Testis (tissue), 2 donors: ENCODE measurements at regions not wholly inside any gene's neighbourhood (a gene's known extent, or its start where the extent isn't known, plus 50 kb on each side); places are given as distances from the start of the nearest gene placed in this dataset.
"Not testable (repeated sequence)": the region's sequence is repeated elsewhere in the genome, so short reads cannot be mapped to it uniquely, and the experiment has no call there.

Source experiments
- POLR2A ChIP-seq: fragments of 450-650 bp; IDR thresholded peaks from one replicate; pipeline ENCODE4 v1.6.1; 2017; ENCODE audit warnings: antibody characterized with exemption, mild to moderate bottlenecking, moderate library complexity
- TF ChIP-seq, protein P1 (sequence below), 3 experiments: fragments of 450-650 bp in 2 of 3; fragments of 200-600 bp in 1 of 3; sonication (generic) in 1 of 3; IDR thresholded peaks; one replicate each; pipeline ENCODE4 v1.5.1; 2016 to 2019; ENCODE audit warnings: antibody characterized with exemption in 3 of 3, mild to moderate bottlenecking in 2 of 3, moderate library complexity in 1 of 3

- not testable (repeated sequence) for TF ChIP-seq POLR2A
- TF ChIP-seq, protein P1, sequence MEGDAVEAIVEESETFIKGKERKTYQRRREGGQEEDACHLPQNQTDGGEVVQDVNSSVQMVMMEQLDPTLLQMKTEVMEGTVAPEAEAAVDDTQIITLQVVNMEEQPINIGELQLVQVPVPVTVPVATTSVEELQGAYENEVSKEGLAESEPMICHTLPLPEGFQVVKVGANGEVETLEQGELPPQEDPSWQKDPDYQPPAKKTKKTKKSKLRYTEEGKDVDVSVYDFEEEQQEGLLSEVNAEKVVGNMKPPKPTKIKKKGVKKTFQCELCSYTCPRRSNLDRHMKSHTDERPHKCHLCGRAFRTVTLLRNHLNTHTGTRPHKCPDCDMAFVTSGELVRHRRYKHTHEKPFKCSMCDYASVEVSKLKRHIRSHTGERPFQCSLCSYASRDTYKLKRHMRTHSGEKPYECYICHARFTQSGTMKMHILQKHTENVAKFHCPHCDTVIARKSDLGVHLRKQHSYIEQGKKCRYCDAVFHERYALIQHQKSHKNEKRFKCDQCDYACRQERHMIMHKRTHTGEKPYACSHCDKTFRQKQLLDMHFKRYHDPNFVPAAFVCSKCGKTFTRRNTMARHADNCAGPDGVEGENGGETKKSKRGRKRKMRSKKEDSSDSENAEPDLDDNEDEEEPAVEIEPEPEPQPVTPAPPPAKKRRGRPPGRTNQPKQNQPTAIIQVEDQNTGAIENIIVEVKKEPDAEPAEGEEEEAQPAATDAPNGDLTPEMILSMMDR (IDR thresholded peaks at IDR 0.05), result not testable (repeated sequence)
These were observed 443.5 kb downstream of the SH2D1A start for GRCh38 chrX:124789874-124790273.
